GM10248 (cell line): ENCODE measurements at regions not wholly inside any gene's neighbourhood (a gene's known extent, or its start where the extent isn't known, plus 50 kb on each side); places are given as distances from the start of the nearest gene placed in this dataset.

ENCODE experiments used
- CTCF ChIA-PET: fragments of 300-600 bp; sonication (Branson Sonifier 250); formaldehyde crosslinking; extraction: SDS; loops from one replicate; lab custom pipeline; 2021; ENCODE audit warnings: antibody characterized with exemption; lab: Yijun Ruan, JAX
- POLR2A ChIA-PET: fragments of 350-650 bp; sonication (Branson Sonifier 250); formaldehyde crosslinking; extraction: SDS; loops from one replicate; lab custom pipeline; 2020; ENCODE audit warnings: antibody characterized with exemption; lab: Yijun Ruan, JAX
- DNase-seq: peaks from one replicate; pipeline ENCODE4 v3.0.0; 2012; ENCODE audit errors: extremely low spot score
- TF ChIP-seq, protein P1 (sequence below): IDR thresholded peaks from 2 replicates; pipeline ENCODE4 v1.5.1; 2012; ENCODE audit warnings: mild to moderate bottlenecking, low read depth; ENCODE audit errors: extremely low read depth, missing control alignments, control extremely low read depth

DNA sequence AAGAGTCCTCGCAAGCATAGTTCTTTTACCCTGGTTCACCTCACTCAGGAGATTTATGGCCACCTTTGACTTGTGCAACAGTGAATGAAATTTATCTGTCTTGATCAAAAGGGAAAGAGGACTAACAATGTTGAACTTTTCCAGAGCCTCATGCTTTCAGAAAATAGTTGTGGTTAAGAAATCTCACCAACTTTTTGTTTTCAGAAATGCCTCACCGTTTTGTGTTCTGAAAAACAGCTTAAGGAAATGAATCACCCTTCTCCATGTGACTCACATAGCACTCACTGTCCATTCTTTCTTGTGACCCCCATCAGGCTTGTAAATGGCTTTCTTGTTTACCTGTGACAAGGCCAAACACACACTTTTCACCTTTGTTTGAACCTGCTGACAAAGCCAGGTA lies 148.6 kb upstream of the FAM3C start:
- TF ChIP-seq, protein P1, sequence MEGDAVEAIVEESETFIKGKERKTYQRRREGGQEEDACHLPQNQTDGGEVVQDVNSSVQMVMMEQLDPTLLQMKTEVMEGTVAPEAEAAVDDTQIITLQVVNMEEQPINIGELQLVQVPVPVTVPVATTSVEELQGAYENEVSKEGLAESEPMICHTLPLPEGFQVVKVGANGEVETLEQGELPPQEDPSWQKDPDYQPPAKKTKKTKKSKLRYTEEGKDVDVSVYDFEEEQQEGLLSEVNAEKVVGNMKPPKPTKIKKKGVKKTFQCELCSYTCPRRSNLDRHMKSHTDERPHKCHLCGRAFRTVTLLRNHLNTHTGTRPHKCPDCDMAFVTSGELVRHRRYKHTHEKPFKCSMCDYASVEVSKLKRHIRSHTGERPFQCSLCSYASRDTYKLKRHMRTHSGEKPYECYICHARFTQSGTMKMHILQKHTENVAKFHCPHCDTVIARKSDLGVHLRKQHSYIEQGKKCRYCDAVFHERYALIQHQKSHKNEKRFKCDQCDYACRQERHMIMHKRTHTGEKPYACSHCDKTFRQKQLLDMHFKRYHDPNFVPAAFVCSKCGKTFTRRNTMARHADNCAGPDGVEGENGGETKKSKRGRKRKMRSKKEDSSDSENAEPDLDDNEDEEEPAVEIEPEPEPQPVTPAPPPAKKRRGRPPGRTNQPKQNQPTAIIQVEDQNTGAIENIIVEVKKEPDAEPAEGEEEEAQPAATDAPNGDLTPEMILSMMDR = no peak
- ChIA-PET POLR2A (interaction anchor here (0.6 kb wide), 1 partner anchor 14 kb away, joined by 7 read pairs; no protein-coding TSS in a partner anchor), CTCF (interaction anchor here (2.6 kb wide), 2 partner anchors 148 to 177 kb away, joined by 11 to 21 read pairs; partner anchors contain the start of gene FAM3C)
- peak; percentile 8 for DNase-seq

DNA sequence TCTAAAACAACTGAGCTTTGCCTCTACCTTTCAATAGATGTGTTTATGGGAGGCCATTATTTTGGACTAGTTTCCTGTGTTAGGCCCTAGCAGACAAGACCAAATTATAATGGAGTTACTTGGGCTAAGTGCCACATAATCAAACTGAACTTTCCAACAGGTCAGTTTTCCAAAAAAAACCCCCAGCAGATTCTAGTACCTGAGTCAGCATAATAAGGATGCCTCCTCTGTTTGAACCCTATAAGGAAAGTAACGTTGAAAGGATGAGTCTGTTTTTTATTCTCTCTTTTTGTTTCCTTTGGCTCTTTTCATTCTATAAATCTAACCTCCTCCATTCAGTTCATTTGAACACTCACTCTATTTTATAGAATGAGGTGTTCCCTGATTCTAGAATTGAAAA lies 148.1 kb upstream of the FAM3C start:
- ChIA-PET CTCF (interaction anchor here (0.9 to 2.6 kb wide), 4 partner anchors 13 to 176 kb away, joined by 3 to 21 read pairs (median 8); partner anchors contain the start of gene FAM3C), POLR2A (no interaction called here)
- TF ChIP-seq, protein P1 = no peak
- no peak for DNase-seq

DNA sequence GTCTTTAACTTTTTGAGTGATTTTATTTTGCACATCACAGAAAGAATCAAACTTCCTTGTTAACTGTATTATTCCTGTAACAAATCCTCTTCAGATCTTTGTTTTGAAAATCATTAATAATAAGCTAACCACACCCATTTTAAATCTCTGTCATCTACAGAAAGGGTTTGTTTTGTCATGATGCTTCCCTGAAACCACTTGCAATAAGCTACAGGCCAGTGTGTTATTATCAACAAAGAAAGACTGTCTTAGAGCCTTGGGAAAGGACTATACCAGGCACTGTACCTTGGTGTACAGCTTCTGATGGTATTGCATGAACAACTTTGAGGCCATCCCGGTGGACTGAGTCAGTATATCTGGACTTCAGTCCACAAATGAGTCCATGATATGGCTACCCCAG lies 145.3 kb upstream of the FAM3C start:
- no peak for DNase-seq
- TF ChIP-seq, protein P1 = no peak
- ChIA-PET POLR2A (no interaction called here), CTCF (interaction anchor here (1.0 to 1.3 kb wide), 3 partner anchors 17 to 174 kb away, joined by 3 to 5 read pairs (median 3); no protein-coding TSS in a partner anchor)

DNA sequence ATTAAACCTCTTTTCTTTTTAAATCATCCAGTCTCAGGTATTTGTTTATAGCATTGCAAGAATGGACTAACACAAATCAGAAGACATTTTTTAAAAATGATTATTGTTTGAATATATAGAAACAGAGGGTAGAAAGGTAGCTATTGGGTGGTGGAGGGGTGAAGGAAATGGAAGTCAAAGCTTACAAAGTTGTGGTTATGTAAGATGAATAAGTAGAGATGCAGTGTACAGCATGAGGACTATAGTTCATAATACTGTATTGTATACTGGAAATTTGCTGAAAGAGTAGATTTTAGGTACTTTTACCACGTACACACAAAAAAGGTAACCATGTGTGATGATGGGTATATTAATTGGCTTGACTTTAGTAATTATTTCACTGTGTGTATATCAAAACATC lies 144.0 kb upstream of the FAM3C start:
- no peak for DNase-seq
- TF ChIP-seq, protein P1 = no peak
- ChIA-PET CTCF (interaction anchor here (1.0 kb wide), 2 partner anchors 9 to 145 kb away, joined by 3 read pairs; partner anchors contain the start of gene FAM3C), POLR2A (no interaction called here)

DNA sequence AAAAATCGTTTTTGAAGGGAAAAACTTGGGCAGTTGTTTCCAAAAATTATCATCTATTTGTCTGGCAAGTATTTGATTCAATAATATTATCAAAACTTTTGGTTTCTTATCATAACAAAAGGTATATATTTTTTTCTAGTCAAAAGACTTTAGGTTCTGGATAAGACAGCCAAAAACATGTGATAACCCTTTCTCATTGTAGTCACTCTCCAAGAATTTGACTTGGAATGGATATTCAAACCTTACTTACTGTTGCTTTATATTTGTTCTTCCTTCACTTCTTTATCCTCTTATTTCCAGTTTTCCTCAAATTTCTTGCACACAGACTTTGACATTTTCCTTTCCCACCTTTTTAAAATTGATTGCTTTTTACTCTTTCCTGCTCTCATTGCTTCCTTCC lies 140.9 kb upstream of the FAM3C start:
- POLR2A ChIA-PET = no interaction called here

DNA sequence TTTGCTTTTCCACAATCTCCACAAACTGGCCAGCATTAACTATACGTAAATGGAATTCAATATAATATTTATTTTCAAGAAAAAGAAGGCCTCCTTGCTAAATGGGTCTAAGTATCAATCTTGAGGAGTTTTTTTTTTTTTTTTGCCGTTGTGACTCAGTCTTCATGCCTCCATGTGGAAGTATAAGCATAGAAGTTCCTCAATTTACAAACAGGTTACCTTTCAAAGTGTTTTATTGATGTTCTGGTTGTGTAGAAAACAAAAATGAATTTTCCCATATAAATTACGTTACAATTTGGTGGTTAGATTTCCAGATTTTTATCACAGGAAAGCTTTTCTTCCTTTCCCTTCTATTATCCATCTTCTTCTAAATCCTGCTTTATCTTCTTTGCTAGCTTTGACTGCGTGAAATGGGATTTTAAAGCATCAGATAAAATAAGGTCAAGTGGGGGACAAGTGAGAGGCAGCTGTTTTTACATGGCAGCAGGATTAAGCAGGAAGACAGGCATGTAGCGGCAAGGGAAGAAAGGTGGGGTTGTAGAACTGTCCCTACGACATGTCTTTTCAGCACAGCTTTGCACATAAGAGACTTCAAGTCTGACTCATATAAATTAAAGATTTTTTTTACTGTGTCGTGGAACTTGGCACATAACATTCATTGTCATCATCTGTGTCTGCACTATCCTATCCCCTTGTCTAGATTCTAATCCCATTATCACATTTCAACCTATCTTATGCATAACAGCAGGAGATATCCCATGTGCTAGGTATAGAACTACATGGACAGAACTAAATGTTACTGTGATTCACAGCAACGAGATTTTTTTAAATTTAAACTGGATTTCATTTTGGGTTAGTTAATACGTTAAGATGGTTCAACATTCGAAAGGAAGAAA lies 135.3 kb upstream of the FAM3C start:
- TF ChIP-seq, protein P1 = no peak
- ChIA-PET POLR2A (interaction anchor here (0.6 kb wide), 1 partner anchor 14 kb away, joined by 7 read pairs; no protein-coding TSS in a partner anchor), CTCF (interaction anchor here (1.0 to 3.0 kb wide), 8 partner anchors 12 to 463 kb away, joined by 4 to 12 read pairs (median 4); partner anchors contain the start of gene FAM3C)
- no peak for DNase-seq

More for the DNA sequence above, 140.9 kb upstream of the FAM3C start:
- CTCF ChIA-PET = interaction anchor here (1.4 to 1.9 kb wide), 2 partner anchors 10 to 141 kb away, joined by 3 to 7 read pairs; partner anchors contain the start of gene FAM3C
- TF ChIP-seq, protein P1 = no peak
- DNase-seq = no peak
